ENCODE measurements at regions not wholly inside any gene's neighbourhood (a gene's known extent, or its start where the extent isn't known, plus 50 kb on each side); places are given as distances from the start of the nearest gene placed in this dataset.

- TF ChIP-seq CTCF (IDR thresholded peaks at IDR 0.05), result no peak
- DNase-seq (ENCODE audit: low spot score), result no peak
- ATAC-seq (ENCODE audit: low FRiP score), result no peak
Observed at GRCh38 chr6:20350215-20350614, 51.5 kb upstream of the E2F3 start.

- TF ChIP-seq CTCF (IDR thresholded peaks at IDR 0.05), result no peak
- ATAC-seq (ENCODE audit: low FRiP score) (no peak), DNase-seq (ENCODE audit: low spot score) (no peak)
Observed at GRCh38 chr6:20351534-20351933, 50.1 kb upstream of the E2F3 start.

Data from omental fat pad (tissue), 3 donors.